ENCODE measurements at regions not wholly inside any gene's neighbourhood (a gene's known extent, or its start where the extent isn't known, plus 50 kb on each side); places are given as distances from the start of the nearest gene placed in this dataset.

DNA sequence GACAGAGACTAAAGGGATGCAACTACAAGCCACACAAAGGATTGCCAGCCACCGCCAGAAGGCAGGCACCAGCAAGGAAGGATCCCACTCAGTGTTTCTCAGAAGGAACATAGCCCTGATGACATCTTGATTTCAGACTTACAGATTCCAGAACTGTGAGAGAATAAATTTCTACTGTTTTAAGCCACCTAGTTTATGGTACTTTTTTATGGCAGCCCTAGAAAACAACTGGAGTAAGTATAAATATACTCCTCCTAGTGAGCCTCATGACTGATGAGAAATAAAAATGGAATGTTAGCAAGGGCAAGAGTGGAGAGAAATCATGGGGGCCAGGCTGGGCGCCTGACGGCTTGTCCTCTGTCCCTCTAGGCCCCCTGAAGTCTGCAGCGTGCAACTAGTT is 307.3 kb downstream of the PIK3R1 start:
- WGBS (ENCODE audit: extremely low coverage, insufficient coverage, low lambda C conversion rate): no CpG with 5 or more reads among the region's 4 CpGs
- H3K4me1 ChIP-seq (ENCODE audit: control insufficient read depth, low read depth, low read length): no peaks in the 10 kb centered on the region
- H3K79me2 ChIP-seq (ENCODE audit: control insufficient read depth, insufficient read depth, low read length): no peaks in the 10 kb centered on the region
- no peak overlapping the region for H2BK5ac ChIP-seq (ENCODE audit: low read length)
- no peaks in the 10 kb centered on the region for H3K27me3 ChIP-seq (ENCODE audit: insufficient read depth, low read length, poor library complexity)
- no peak overlapping the region for H3K4me3 ChIP-seq (ENCODE audit: low read length)
- H3K4me2 ChIP-seq (ENCODE audit: low read length): no peak overlapping the region
- no peak for DNase-seq
- no peak overlapping the region for H2BK15ac ChIP-seq (replicated peaks; ENCODE audit: low read depth)
- H3K18ac ChIP-seq (ENCODE audit: low read length): no peak overlapping the region
- H3K79me1 ChIP-seq (ENCODE audit: low read length): no peaks in the 10 kb centered on the region
- no peak overlapping the region for H3K56ac ChIP-seq (ENCODE audit: low read length)
- H3K9ac ChIP-seq (ENCODE audit: low read length): no peak overlapping the region
- H3K27ac ChIP-seq (ENCODE audit: low read depth, low read length): no peak overlapping the region
- no peak overlapping the region for H3K23ac ChIP-seq (ENCODE audit: low read length)
- no peak overlapping the region for H2BK120ac ChIP-seq (ENCODE audit: low read depth, low read length)
- H4K8ac ChIP-seq (ENCODE audit: low read depth, low read length): no peak overlapping the region
- no peaks in the 10 kb centered on the region for H3K36me3 ChIP-seq (ENCODE audit: control insufficient read depth, insufficient read depth, low read length)
- H3K4ac ChIP-seq (ENCODE audit: low read depth, low read length): no peak overlapping the region
- no peak overlapping the region for H4K5ac ChIP-seq (ENCODE audit: low read length)
- H2AK5ac ChIP-seq (ENCODE audit: low read length): no peak overlapping the region

DNA sequence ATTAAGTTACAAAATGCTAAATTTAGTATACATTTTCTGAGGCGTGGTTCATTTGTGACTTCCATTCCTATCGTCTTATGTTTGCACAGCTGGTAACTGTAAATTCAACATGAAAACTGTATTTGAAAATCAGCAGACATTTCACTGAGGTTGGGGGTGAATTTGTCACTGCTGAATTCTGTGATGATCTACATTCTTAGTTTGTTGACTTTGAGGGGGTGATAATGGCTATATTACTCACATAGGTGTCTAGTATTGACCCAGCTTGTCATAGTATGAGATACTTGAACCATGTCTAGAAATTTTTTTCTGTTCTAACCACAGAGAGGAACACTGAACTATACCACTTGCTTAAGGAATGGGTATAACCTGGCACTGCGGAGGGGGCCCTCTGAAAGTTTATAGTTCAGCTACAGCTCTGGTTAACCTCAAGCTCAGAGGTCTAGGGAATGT is 313.3 kb downstream of the PIK3R1 start:
- Histone ChIP-seq H3K9ac (ENCODE audit: low read length) (no peak overlapping the region), H2BK15ac (replicated peaks; ENCODE audit: low read depth) (no peak overlapping the region), H2AK5ac (ENCODE audit: low read length) (no peak overlapping the region), H3K4me2 (ENCODE audit: low read length) (no peak overlapping the region), H3K79me2 (ENCODE audit: control insufficient read depth, insufficient read depth, low read length) (no peaks in the 10 kb centered on the region), H2BK120ac (ENCODE audit: low read depth, low read length) (no peak overlapping the region), H3K4me3 (ENCODE audit: low read length) (no peak overlapping the region), H3K79me1 (ENCODE audit: low read length) (no peaks in the 10 kb centered on the region), H3K4ac (ENCODE audit: low read depth, low read length) (no peak overlapping the region), H3K56ac (ENCODE audit: low read length) (no peak overlapping the region), H3K4me1 (ENCODE audit: control insufficient read depth, low read depth, low read length) (no peaks in the 10 kb centered on the region), H2BK5ac (ENCODE audit: low read length) (no peak overlapping the region), H3K18ac (ENCODE audit: low read length) (no peak overlapping the region), H3K27me3 (ENCODE audit: insufficient read depth, low read length, poor library complexity) (no peaks in the 10 kb centered on the region), H3K27ac (ENCODE audit: low read depth, low read length) (no peak overlapping the region), H4K8ac (ENCODE audit: low read depth, low read length) (no peak overlapping the region), H3K23ac (ENCODE audit: low read length) (no peak overlapping the region), H3K36me3 (ENCODE audit: control insufficient read depth, insufficient read depth, low read length) (no peaks in the 10 kb centered on the region), H4K5ac (ENCODE audit: low read length) (no peak overlapping the region)
- WGBS (ENCODE audit: extremely low coverage, insufficient coverage, low lambda C conversion rate): no CpG with 5 or more reads among the region's 3 CpGs
- DNase-seq: no peak

DNA sequence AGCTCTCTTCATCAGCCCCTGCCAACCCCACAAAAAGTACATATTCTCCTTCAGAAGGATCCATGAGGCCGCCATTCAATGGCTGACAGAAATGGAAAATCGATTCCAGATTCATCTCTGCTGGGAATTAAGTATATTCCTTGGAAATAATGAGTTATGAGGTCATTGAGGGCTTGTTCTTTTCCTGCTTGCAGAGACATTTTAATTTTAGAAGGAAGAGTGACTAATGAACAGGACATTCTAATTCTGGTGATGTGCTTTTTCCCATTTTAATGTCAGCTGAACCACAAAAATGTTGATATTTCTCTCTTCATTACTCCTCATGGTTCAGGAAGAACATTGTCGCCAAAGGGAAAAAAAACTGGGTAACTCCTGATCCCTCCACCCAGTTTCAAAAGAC is 314.0 kb downstream of the PIK3R1 start:
- no peak for DNase-seq
- WGBS (ENCODE audit: extremely low coverage, insufficient coverage, low lambda C conversion rate): no CpG with 5 or more reads among the region's 3 CpGs
- Histone ChIP-seq H3K18ac (ENCODE audit: low read length) (no peak overlapping the region), H4K8ac (ENCODE audit: low read depth, low read length) (no peak overlapping the region), H3K27me3 (ENCODE audit: insufficient read depth, low read length, poor library complexity) (no peaks in the 10 kb centered on the region), H3K9ac (ENCODE audit: low read length) (no peak overlapping the region), H3K23ac (ENCODE audit: low read length) (no peak overlapping the region), H3K79me2 (ENCODE audit: control insufficient read depth, insufficient read depth, low read length) (no peaks in the 10 kb centered on the region), H3K56ac (ENCODE audit: low read length) (no peak overlapping the region), H3K36me3 (ENCODE audit: control insufficient read depth, insufficient read depth, low read length) (no peaks in the 10 kb centered on the region), H4K5ac (ENCODE audit: low read length) (no peak overlapping the region), H2BK15ac (replicated peaks; ENCODE audit: low read depth) (no peak overlapping the region), H2BK120ac (ENCODE audit: low read depth, low read length) (no peak overlapping the region), H3K4me1 (ENCODE audit: control insufficient read depth, low read depth, low read length) (no peaks in the 10 kb centered on the region), H3K79me1 (ENCODE audit: low read length) (no peaks in the 10 kb centered on the region), H3K4ac (ENCODE audit: low read depth, low read length) (no peak overlapping the region), H3K4me2 (ENCODE audit: low read length) (no peak overlapping the region), H3K27ac (ENCODE audit: low read depth, low read length) (no peak overlapping the region), H2AK5ac (ENCODE audit: low read length) (no peak overlapping the region), H3K4me3 (ENCODE audit: low read length) (no peak overlapping the region), H2BK5ac (ENCODE audit: low read length) (no peak overlapping the region)

GRCh38 chr5:68531970-68532369 is 316.4 kb downstream of the PIK3R1 start:
- no peak overlapping the region for H2AK5ac ChIP-seq (ENCODE audit: low read length)
- no peak overlapping the region for H3K18ac ChIP-seq (ENCODE audit: low read length)
- H3K9ac ChIP-seq (ENCODE audit: low read length): no peak overlapping the region
- H2BK15ac ChIP-seq (replicated peaks; ENCODE audit: low read depth): no peak overlapping the region
- H4K5ac ChIP-seq (ENCODE audit: low read length): no peak overlapping the region
- no peak overlapping the region for H2BK5ac ChIP-seq (ENCODE audit: low read length)
- H2BK120ac ChIP-seq (ENCODE audit: low read depth, low read length): no peak overlapping the region
- no peak overlapping the region for H3K23ac ChIP-seq (ENCODE audit: low read length)
- H3K27me3 ChIP-seq (ENCODE audit: insufficient read depth, low read length, poor library complexity): no peaks in the 10 kb centered on the region
- no peak overlapping the region for H3K4me3 ChIP-seq (ENCODE audit: low read length)
- H3K79me1 ChIP-seq (ENCODE audit: low read length): no peaks in the 10 kb centered on the region
- H3K4me1 ChIP-seq (ENCODE audit: control insufficient read depth, low read depth, low read length): no peaks in the 10 kb centered on the region
- no peak overlapping the region for H3K27ac ChIP-seq (ENCODE audit: low read depth, low read length)
- no peaks in the 10 kb centered on the region for H3K36me3 ChIP-seq (ENCODE audit: control insufficient read depth, insufficient read depth, low read length)
- H3K4ac ChIP-seq (ENCODE audit: low read depth, low read length): no peak overlapping the region
- H4K8ac ChIP-seq (ENCODE audit: low read depth, low read length): no peak overlapping the region
- no peak overlapping the region for H3K4me2 ChIP-seq (ENCODE audit: low read length)
- H3K79me2 ChIP-seq (ENCODE audit: control insufficient read depth, insufficient read depth, low read length): no peaks in the 10 kb centered on the region
- DNase-seq: no peak
- WGBS (ENCODE audit: extremely low coverage, insufficient coverage, low lambda C conversion rate): no CpG with 5 or more reads among the region's 4 CpGs
- no peak overlapping the region for H3K56ac ChIP-seq (ENCODE audit: low read length)

DNA sequence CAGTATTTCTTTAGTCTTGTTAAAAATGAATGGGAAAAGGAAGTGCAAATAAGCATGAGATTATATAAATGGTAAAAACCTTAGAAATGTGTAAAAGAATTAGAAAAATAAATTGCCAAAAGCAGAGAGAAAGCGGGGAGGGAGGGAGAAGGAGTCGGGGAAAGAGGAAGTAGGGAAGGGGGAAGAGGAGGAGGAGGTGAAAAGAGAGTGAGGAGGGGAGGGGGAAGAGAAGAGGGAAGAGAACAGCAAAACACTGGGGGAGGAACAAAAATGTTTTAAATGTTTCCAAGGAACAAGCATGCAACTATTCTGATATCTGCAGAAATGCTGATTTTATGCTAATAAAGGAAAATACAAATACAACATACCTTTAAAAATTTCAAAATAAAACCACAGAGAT is 317.5 kb downstream of the PIK3R1 start:
- H3K9ac ChIP-seq (ENCODE audit: low read length): no peak overlapping the region

DNA sequence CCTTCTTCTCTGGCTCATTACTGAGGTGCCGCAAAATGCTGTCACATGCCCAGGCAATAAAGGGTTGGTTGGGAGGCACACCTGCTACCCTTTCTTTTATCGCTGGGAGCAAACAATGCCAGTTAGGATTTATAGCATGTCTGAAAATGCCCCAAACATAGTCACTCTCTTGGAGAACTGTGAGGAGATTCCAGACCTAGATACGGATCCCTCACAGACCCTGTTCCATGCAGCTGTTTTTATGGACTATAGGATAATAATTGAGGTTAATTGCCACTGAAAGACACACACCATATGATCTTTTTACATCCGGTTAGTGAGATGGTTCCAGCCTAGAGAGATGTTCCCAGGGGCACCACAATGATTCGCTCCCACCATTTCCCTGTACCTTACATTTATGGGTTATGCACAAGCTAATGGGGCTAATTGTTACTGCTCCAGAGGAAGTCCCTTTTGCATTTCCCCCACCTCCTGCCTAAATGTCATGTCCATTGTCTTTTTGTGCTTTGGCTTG is 318.1 kb downstream of the PIK3R1 start:
- Histone ChIP-seq H3K36me3 (ENCODE audit: control insufficient read depth, insufficient read depth, low read length) (no peaks in the 10 kb centered on the region), H2AK5ac (ENCODE audit: low read length) (no peak overlapping the region), H3K4me3 (ENCODE audit: low read length) (no peak overlapping the region), H3K79me1 (ENCODE audit: low read length) (no peaks in the 10 kb centered on the region), H3K23ac (ENCODE audit: low read length) (no peak overlapping the region), H3K9ac (ENCODE audit: low read length) (no peak overlapping the region), H2BK120ac (ENCODE audit: low read depth, low read length) (no peak overlapping the region), H3K79me2 (ENCODE audit: control insufficient read depth, insufficient read depth, low read length) (no peaks in the 10 kb centered on the region), H2BK15ac (replicated peaks; ENCODE audit: low read depth) (no peak overlapping the region), H3K4me2 (ENCODE audit: low read length) (no peak overlapping the region), H3K4ac (ENCODE audit: low read depth, low read length) (no peak overlapping the region), H3K27me3 (ENCODE audit: insufficient read depth, low read length, poor library complexity) (no peaks in the 10 kb centered on the region), H4K8ac (ENCODE audit: low read depth, low read length) (no peak overlapping the region), H3K4me1 (ENCODE audit: control insufficient read depth, low read depth, low read length) (no peaks in the 10 kb centered on the region), H2BK5ac (ENCODE audit: low read length) (no peak overlapping the region), H4K5ac (ENCODE audit: low read length) (no peak overlapping the region), H3K18ac (ENCODE audit: low read length) (no peak overlapping the region), H3K56ac (ENCODE audit: low read length) (no peak overlapping the region), H3K27ac (ENCODE audit: low read depth, low read length) (no peak overlapping the region)
- no peak for DNase-seq
- WGBS (ENCODE audit: extremely low coverage, insufficient coverage, low lambda C conversion rate): no CpG with 5 or more reads among the region's 5 CpGs

More for the DNA sequence above, 317.5 kb downstream of the PIK3R1 start:
- no peak overlapping the region for H3K4me3 ChIP-seq (ENCODE audit: low read length)
- H2BK15ac ChIP-seq (replicated peaks; ENCODE audit: low read depth): no peak overlapping the region
- no peaks in the 10 kb centered on the region for H3K79me1 ChIP-seq (ENCODE audit: low read length)
- no peaks in the 10 kb centered on the region for H3K36me3 ChIP-seq (ENCODE audit: control insufficient read depth, insufficient read depth, low read length)
- H4K5ac ChIP-seq (ENCODE audit: low read length): no peak overlapping the region
- no peaks in the 10 kb centered on the region for H3K79me2 ChIP-seq (ENCODE audit: control insufficient read depth, insufficient read depth, low read length)
- no peaks in the 10 kb centered on the region for H3K27me3 ChIP-seq (ENCODE audit: insufficient read depth, low read length, poor library complexity)
- H2AK5ac ChIP-seq (ENCODE audit: low read length): no peak overlapping the region
- no peak overlapping the region for H4K8ac ChIP-seq (ENCODE audit: low read depth, low read length)
- H3K27ac ChIP-seq (ENCODE audit: low read depth, low read length): no peak overlapping the region
- H2BK5ac ChIP-seq (ENCODE audit: low read length): no peak overlapping the region
- no peak overlapping the region for H2BK120ac ChIP-seq (ENCODE audit: low read depth, low read length)
- DNase-seq: no peak
- no peak overlapping the region for H3K56ac ChIP-seq (ENCODE audit: low read length)
- H3K4me1 ChIP-seq (ENCODE audit: control insufficient read depth, low read depth, low read length): no peaks in the 10 kb centered on the region
- H3K18ac ChIP-seq (ENCODE audit: low read length): no peak overlapping the region
- WGBS (ENCODE audit: extremely low coverage, insufficient coverage, low lambda C conversion rate): 94% methylated on average over 2 of the region's 2 CpGs
- no peak overlapping the region for H3K4ac ChIP-seq (ENCODE audit: low read depth, low read length)
- no peak overlapping the region for H3K23ac ChIP-seq (ENCODE audit: low read length)
- H3K4me2 ChIP-seq (ENCODE audit: low read length): no peak overlapping the region

Data from mesendoderm (in vitro differentiated cells).